HCT116 (cell line): ENCODE measurements at regions not wholly inside any gene's neighbourhood (a gene's known extent, or its start where the extent isn't known, plus 50 kb on each side); places are given as distances from the start of the nearest gene placed in this dataset. TPM values are rescaled to one million over a fixed set of nuclear protein-coding genes. Genes with fewer than 3 reads are reported as not detected.

ENCODE experiments used
- ATAC-seq: fragments of 200-7000 bp; cut with Tn5 transposase; 2 replicates; pipeline ENCODE4 v1.9.1; 2020; ENCODE audit warnings: mild to moderate bottlenecking, moderate library complexity
- BruUV-seq: library from RNA; stranded (reverse); fragments of 400-500 nt; replicated peaks from 2 replicates; lab custom pipeline; 2021; lab: Mats Ljungman, UMichigan
- CTCF ChIA-PET: fragments of 300-600 bp; sonication (Branson Sonifier 250); formaldehyde crosslinking; loops from one replicate; lab custom pipeline; 2021; ENCODE audit warnings: antibody characterized with exemption; lab: Charles Lee
- POLR2A ChIA-PET: fragments of 300-600, 350-600 bp; sonication (Branson Sonifier 250); formaldehyde crosslinking; loops from one replicate; lab custom pipeline; 2021; ENCODE audit warnings: antibody characterized with exemption; lab: Charles Lee
- RAD21 ChIA-PET, 2 experiments: fragments of 300-600 bp; sonication (Branson Sonifier 250); formaldehyde crosslinking; loops; one replicate each; lab custom pipeline; 2023; ENCODE audit warnings: low total read pairs in 2 of 2; ENCODE audit not compliant: uncharacterized antibody in 2 of 2, unreplicated experiment in 2 of 2, low non-redundant PET in 1 of 2; lab: Charles Lee
- DNase-seq: peaks from one replicate; pipeline ENCODE4 v3.0.0-alpha.2; 2010; ENCODE audit warnings: low read depth, low spot score
- H2AFZ ChIP-seq: fragments of 200-600 bp; shearing (Covaris generic), sonication (generic); 2 replicates; pipeline ENCODE4 v1.6.1; 2017; ENCODE audit warnings: low read depth, mixed run types, mixed read lengths, antibody characterized with exemption, low read length; ENCODE audit not compliant: poor library complexity, severe bottlenecking
- H3K27ac ChIP-seq: 2 replicates; pipeline ENCODE4 v1.5.1; 2012; ENCODE audit warnings: low read depth, low read length
- H3K27me3 ChIP-seq: fragments of 200-600 bp; sonication (generic); 2 replicates; pipeline ENCODE4 v1.6.1; 2016; ENCODE audit warnings: mixed run types, low read length, mixed read lengths; ENCODE audit not compliant: insufficient read depth
- H3K36me3 ChIP-seq, 2 experiments: fragments of 200-500 bp in 1 of 2; fragments of 200-600 bp in 1 of 2; sonication (Bioruptor generic) in 1 of 2; sonication (generic) in 1 of 2; 2 replicates each; pipeline versions ENCODE4 v1.5.1 to v1.6.1; 2014 to 2016; ENCODE audit warnings: low read length in 2 of 2, inconsistent platforms in 1 of 2, mixed read lengths in 1 of 2, mixed run types in 1 of 2; ENCODE audit not compliant: insufficient read depth in 2 of 2, control insufficient read depth in 1 of 2
- H3K4me1 ChIP-seq, 2 experiments: fragments of 200-600 bp in 1 of 2; sonication (generic) in 1 of 2; 2 replicates each; pipeline versions ENCODE4 v1.5.1 to v1.6.1; 2012 to 2017; ENCODE audit warnings: low read length in 2 of 2, inconsistent platforms in 1 of 2, mild to moderate bottlenecking in 1 of 2, mixed read lengths in 1 of 2, mixed run types in 1 of 2, moderate library complexity in 1 of 2; ENCODE audit not compliant: insufficient read depth in 2 of 2, control insufficient read depth in 1 of 2
- H3K4me2 ChIP-seq: fragments of 200-600 bp; sonication (generic); 2 replicates; pipeline ENCODE4 v1.6.1; 2017; ENCODE audit warnings: mixed run types, low read length, mixed read lengths
- H3K4me3 ChIP-seq, 2 experiments: fragments of 200-600 bp in 1 of 2; sonication (generic) in 1 of 2; replicated peaks in 1 of 2; 2 replicates each; pipeline ENCODE4 v1.5.1; 2011 to 2016; ENCODE audit warnings: low read length in 2 of 2, control low read depth in 1 of 2, low read depth in 1 of 2, mild to moderate bottlenecking in 1 of 2, mixed read lengths in 1 of 2, mixed run types in 1 of 2
- H3K79me2 ChIP-seq: fragments of 200-600 bp; sonication (generic); 2 replicates; pipeline ENCODE4 v1.6.1; 2017; ENCODE audit warnings: mild to moderate bottlenecking, mixed run types, low read length, moderate library complexity, mixed read lengths; ENCODE audit not compliant: insufficient read depth
- H3K9ac ChIP-seq: fragments of 200-600 bp; sonication (generic); 2 replicates; pipeline ENCODE4 v1.6.1; 2016; ENCODE audit warnings: low read length, mixed read lengths
- H3K9me2 ChIP-seq: fragments of 200-600 bp; sonication (generic), shearing (Covaris generic); 2 replicates; pipeline ENCODE4 v1.6.1; 2017; ENCODE audit warnings: mixed run types, mild to moderate bottlenecking, moderate library complexity; ENCODE audit not compliant: insufficient read depth
- H3K9me3 ChIP-seq, 2 experiments: fragments of 200-500 bp in 1 of 2; fragments of 200-600 bp in 1 of 2; sonication (Bioruptor generic) in 1 of 2; sonication (generic) in 1 of 2; 2 replicates each; pipeline ENCODE4 v1.6.1; 2014 to 2017; ENCODE audit warnings: low read length in 2 of 2, mixed read lengths in 2 of 2, inconsistent platforms in 1 of 2, low read depth in 1 of 2, mild to moderate bottlenecking in 1 of 2, mixed run types in 1 of 2, moderate library complexity in 1 of 2; ENCODE audit not compliant: control insufficient read depth in 1 of 2, insufficient read depth in 1 of 2
- H4K20me1 ChIP-seq: fragments of 200-600 bp; sonication (generic), shearing (Covaris generic); 2 replicates; pipeline ENCODE4 v1.6.1; 2017; ENCODE audit warnings: mixed run types, mild to moderate bottlenecking, moderate library complexity; ENCODE audit not compliant: insufficient read depth
- EGR1 ChIP-seq: IDR thresholded peaks from 2 replicates; pipeline ENCODE4 v1.6.1; 2012; ENCODE audit warnings: low read depth
- ELF1 ChIP-seq: IDR thresholded peaks from 2 replicates; pipeline ENCODE4 v1.6.1; 2012; ENCODE audit warnings: low read depth, borderline replicate concordance
- FOSL1 ChIP-seq: IDR thresholded peaks from 2 replicates; pipeline ENCODE4 v1.6.1; 2012; ENCODE audit warnings: low read depth
- JUND ChIP-seq: IDR thresholded peaks from 2 replicates; pipeline ENCODE4 v1.6.1; 2012
- POLR2A ChIP-seq: IDR thresholded peaks from 2 replicates; pipeline ENCODE4 v1.7.0; 2011; ENCODE audit warnings: borderline replicate concordance; ENCODE audit not compliant: insufficient read depth, insufficient read length; ENCODE audit errors: extremely low read depth
- SP1 ChIP-seq: IDR thresholded peaks from 2 replicates; pipeline ENCODE4 v1.6.1; 2012; ENCODE audit warnings: low read depth
- SRF ChIP-seq: IDR thresholded peaks from 2 replicates; pipeline ENCODE4 v1.6.1; 2012; ENCODE audit warnings: low read depth
- YY1 ChIP-seq: IDR thresholded peaks from 2 replicates; pipeline ENCODE4 v1.6.1; 2011; ENCODE audit warnings: low read length, low read depth, moderate library complexity, mild to moderate bottlenecking; ENCODE audit not compliant: insufficient replicate concordance; ENCODE audit errors: extremely low read depth
- ZFX ChIP-seq: fragments of 450-650 bp; IDR thresholded peaks from 2 replicates; pipeline ENCODE4 v1.6.1; 2017
- ZNF274 ChIP-seq: fragments of 200-500 bp; sonication (Bioruptor generic); IDR thresholded peaks from 2 replicates; pipeline ENCODE4 v1.6.1; 2014; ENCODE audit warnings: mild to moderate bottlenecking, low read depth, low read length, inconsistent platforms
- intact Hi-C: fragments of 100-400 bp; cut with micrococcal nuclease; formaldehyde crosslinking; loops from 2 replicates; pipeline ENCODE4 v1.10.0; 2022
- microRNA counts: library from miRNA; unstranded; fragments of <30 nt; microRNA quantifications from one replicate; lab custom pipeline; 2015
- microRNA-seq: library from miRNA; unstranded; fragments of <30 nt; microRNA quantifications from one replicate; pipeline ENCODE4, GENCODE V29; 2016; ENCODE audit warnings: borderline number of aligned reads
- TF ChIP-seq, protein P1 (sequence below), 3 experiments: fragments of 200-600 bp in 1 of 3; sonication (generic) in 1 of 3; IDR thresholded peaks in 2 of 3; conservative IDR thresholded peaks in 1 of 3; 2 replicates each; pipeline ENCODE4 v1.5.1; 2012 to 2017; ENCODE audit warnings: low read depth in 2 of 3, low read length in 2 of 3, antibody characterized with exemption in 1 of 3, borderline replicate concordance in 1 of 3, control low read depth in 1 of 3, mild to moderate bottlenecking in 1 of 3, mixed read lengths in 1 of 3, mixed run types in 1 of 3, moderate library complexity in 1 of 3; ENCODE audit not compliant: insufficient read depth in 1 of 3

DNA sequence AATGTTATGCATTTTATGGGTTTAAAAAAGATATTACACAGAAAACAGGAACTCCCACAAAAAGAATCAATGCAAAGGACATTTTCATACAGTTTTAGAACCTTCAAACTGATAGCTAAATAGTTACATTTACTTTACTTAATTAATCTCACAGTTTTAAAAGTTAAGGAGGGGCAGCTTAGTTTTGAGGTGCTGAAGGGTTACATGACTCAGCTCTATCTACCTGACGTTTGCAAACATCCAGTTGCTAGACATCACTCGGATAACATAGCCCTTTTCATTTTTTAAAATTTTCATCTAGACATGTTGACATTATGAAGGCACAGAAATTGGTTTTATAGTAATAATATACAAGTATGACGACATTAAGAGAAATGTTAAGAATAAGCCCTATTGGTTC is 53.7 kb upstream of the HSD17B12 start:
- Histone ChIP-seq H3K9me3 (no peaks in the 10 kb centered on the region), H3K27ac (no peak overlapping the region), H3K4me3 (no peak overlapping the region), H3K4me1 (no peaks in the 10 kb centered on the region), H3K27me3 (peaks cover 75% of the 10 kb centered on the region), H3K79me2 (no peaks in the 10 kb centered on the region), H3K36me3 (no peaks in the 10 kb centered on the region), H4K20me1 (no peaks in the 10 kb centered on the region; the same call in 1 of the 2 replicates), H3K9ac (no peak overlapping the region), H3K9me2 (no peaks in the 10 kb centered on the region), H3K4me2 (no peak overlapping the region), H2AFZ (peak overlapping the region; percentile 40)
- POLR2A ChIA-PET, result no interaction called here
- no TSS peak for BruUV-seq
- RAD21 ChIA-PET, result no interaction called here
- CTCF ChIA-PET, result no interaction called here
- intact Hi-C loops, result no loop called here
- DNase-seq, result no peak
- TF ChIP-seq ZFX (no peak), POLR2A (no peak), EGR1 (no peak), ZNF274 (no peak), SP1 (no peak), JUND (no peak), FOSL1 (no peak), SRF (no peak), YY1 (no peak), ELF1 (no peak)
- TF ChIP-seq, protein P1, sequence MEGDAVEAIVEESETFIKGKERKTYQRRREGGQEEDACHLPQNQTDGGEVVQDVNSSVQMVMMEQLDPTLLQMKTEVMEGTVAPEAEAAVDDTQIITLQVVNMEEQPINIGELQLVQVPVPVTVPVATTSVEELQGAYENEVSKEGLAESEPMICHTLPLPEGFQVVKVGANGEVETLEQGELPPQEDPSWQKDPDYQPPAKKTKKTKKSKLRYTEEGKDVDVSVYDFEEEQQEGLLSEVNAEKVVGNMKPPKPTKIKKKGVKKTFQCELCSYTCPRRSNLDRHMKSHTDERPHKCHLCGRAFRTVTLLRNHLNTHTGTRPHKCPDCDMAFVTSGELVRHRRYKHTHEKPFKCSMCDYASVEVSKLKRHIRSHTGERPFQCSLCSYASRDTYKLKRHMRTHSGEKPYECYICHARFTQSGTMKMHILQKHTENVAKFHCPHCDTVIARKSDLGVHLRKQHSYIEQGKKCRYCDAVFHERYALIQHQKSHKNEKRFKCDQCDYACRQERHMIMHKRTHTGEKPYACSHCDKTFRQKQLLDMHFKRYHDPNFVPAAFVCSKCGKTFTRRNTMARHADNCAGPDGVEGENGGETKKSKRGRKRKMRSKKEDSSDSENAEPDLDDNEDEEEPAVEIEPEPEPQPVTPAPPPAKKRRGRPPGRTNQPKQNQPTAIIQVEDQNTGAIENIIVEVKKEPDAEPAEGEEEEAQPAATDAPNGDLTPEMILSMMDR (IDR thresholded peaks at IDR 0.05 in 2 of 3, conservative IDR thresholded peaks at IDR 0.05 in 1 of 3; ENCODE audit: borderline replicate concordance in 1 of 3, insufficient read depth in 1 of 3, low read depth in 2 of 3, low read length in 2 of 3), result no peak
- TF ChIP-seq, all 23 proteins: peak for 0
- ATAC-seq, result no peak

MicroRNAs in the stretch of these regions (microRNA counts, 767-probe panel; counts per million panel counts)
- microRNA hsa-miR-129-2-3p (lab: Ali Mortazavi, UCI) (not detected), microRNA hsa-miR-129-5p (lab: Ali Mortazavi, UCI) (not detected), microRNA hsa-miR-670 (lab: Ali Mortazavi, UCI) (not detected)

Small RNAs in the stretch of these regions (microRNA-seq; reads per million reads assigned to microRNA genes)
- gene MIR129-2 (not detected), gene MIR670 (not detected)
